ENCODE measurements at regions not wholly inside any gene's neighbourhood (a gene's known extent, or its start where the extent isn't known, plus 50 kb on each side); places are given as distances from the start of the nearest gene placed in this dataset.

GRCh38 chr3:13136426-13136825, 63.2 kb upstream of the IQSEC1 start:
- Histone ChIP-seq H3K36me3 (ENCODE audit: control insufficient read depth, insufficient read depth, low read length) (no peaks in the 10 kb centered on the region), H3K4me3 (ENCODE audit: low read depth, low read length) (no peak overlapping the region), H3K27me3 (ENCODE audit: control insufficient read depth, insufficient read depth, low read length) (peaks cover 19% of the 10 kb centered on the region)
- DNase-seq (ENCODE audit: low read depth) = no peak
- no peak for TF ChIP-seq CTCF (IDR thresholded peaks at IDR 0.05; ENCODE audit: insufficient read depth, low read length, poor library complexity, severe bottlenecking)

GRCh38 chr3:13135811-13136321, 62.6 kb upstream of the IQSEC1 start:
- no peak for TF ChIP-seq CTCF (IDR thresholded peaks at IDR 0.05; ENCODE audit: insufficient read depth, low read length, poor library complexity, severe bottlenecking)
- no peak for DNase-seq (ENCODE audit: low read depth)
- H3K36me3 ChIP-seq (ENCODE audit: control insufficient read depth, insufficient read depth, low read length) = no peaks in the 10 kb centered on the region

GRCh38 chr3:13135251-13135810, 62.1 kb upstream of the IQSEC1 start:
- no peak overlapping the region for H3K4me3 ChIP-seq (ENCODE audit: low read depth, low read length)
- H3K27me3 ChIP-seq (ENCODE audit: control insufficient read depth, insufficient read depth, low read length) = peaks cover 17% of the 10 kb centered on the region
- TF ChIP-seq CTCF (IDR thresholded peaks at IDR 0.05; ENCODE audit: insufficient read depth, low read length, poor library complexity, severe bottlenecking) = no peak
- no peaks in the 10 kb centered on the region for H3K36me3 ChIP-seq (ENCODE audit: control insufficient read depth, insufficient read depth, low read length)
- no peak for DNase-seq (ENCODE audit: low read depth)

More at GRCh38 chr3:13135811-13136321, 62.6 kb upstream of the IQSEC1 start:
- no peak overlapping the region for H3K4me3 ChIP-seq (ENCODE audit: low read depth, low read length)
- peaks cover 17% of the 10 kb centered on the region for H3K27me3 ChIP-seq (ENCODE audit: control insufficient read depth, insufficient read depth, low read length)

- TF ChIP-seq CTCF (IDR thresholded peaks at IDR 0.05; ENCODE audit: insufficient read depth, low read length, poor library complexity, severe bottlenecking) = no peak
- DNase-seq (ENCODE audit: low read depth) = no peak
- Histone ChIP-seq H3K4me3 (ENCODE audit: low read depth, low read length) (no peak overlapping the region), H3K36me3 (ENCODE audit: control insufficient read depth, insufficient read depth, low read length) (no peaks in the 10 kb centered on the region), H3K27me3 (ENCODE audit: control insufficient read depth, insufficient read depth, low read length) (peaks cover 17% of the 10 kb centered on the region)
These were observed 61.6 kb upstream of the IQSEC1 start for GRCh38 chr3:13134879-13135206.

GRCh38 chr3:13134166-13134878, 61.1 kb upstream of the IQSEC1 start:
- H3K4me3 ChIP-seq (ENCODE audit: low read depth, low read length) = no peak overlapping the region

More at GRCh38 chr3:13134166-13134878, 61.1 kb upstream of the IQSEC1 start:
- peaks cover 17% of the 10 kb centered on the region for H3K27me3 ChIP-seq (ENCODE audit: control insufficient read depth, insufficient read depth, low read length)
- TF ChIP-seq CTCF (IDR thresholded peaks at IDR 0.05; ENCODE audit: insufficient read depth, low read length, poor library complexity, severe bottlenecking) = no peak
- DNase-seq (ENCODE audit: low read depth) = no peak
- H3K36me3 ChIP-seq (ENCODE audit: control insufficient read depth, insufficient read depth, low read length) = no peaks in the 10 kb centered on the region
